ENCODE measurements at regions not wholly inside any gene's neighbourhood (a gene's known extent, or its start where the extent isn't known, plus 50 kb on each side); places are given as distances from the start of the nearest gene placed in this dataset.

- H3K27ac Mint-ChIP-seq (ENCODE audit: low read depth, unreplicated experiment): no peak overlapping the region
- BruUV-seq (replicated peaks): no TSS peak
- peaks cover 14% of the 10 kb centered on the region for H3K27me3 Mint-ChIP-seq (ENCODE audit: insufficient read depth, unreplicated experiment)
- H3K9me3 Mint-ChIP-seq (ENCODE audit: unreplicated experiment): peaks cover 22% of the 10 kb centered on the region
- intact Hi-C loops (cut with micrococcal nuclease): no loop called here
- no peak for TF ChIP-seq CTCF (IDR thresholded peaks at IDR 0.05; ENCODE audit: unreplicated experiment)
- POLR2A ChIA-PET: no interaction called here
- DNase-seq (ENCODE audit: unreplicated experiment): no peak
- peaks cover 4% of the 10 kb centered on the region for H3K36me3 Mint-ChIP-seq (ENCODE audit: insufficient read depth, unreplicated experiment)
- H3K4me1 Mint-ChIP-seq (ENCODE audit: insufficient read depth, unreplicated experiment): no peaks in the 10 kb centered on the region
- CTCF ChIA-PET: interaction anchor here (0.5 kb wide), 1 partner anchor 64 kb away, joined by 4 read pairs; no protein-coding TSS in a partner anchor
- H3K4me3 Mint-ChIP-seq (ENCODE audit: unreplicated experiment): no peak overlapping the region
Measured at GRCh38 chr11:127392575-127392974, 392.0 kb upstream of the KIRREL3 start.

GRCh38 chr11:127390465-127390864 is 389.9 kb upstream of the KIRREL3 start:
- no peak for DNase-seq (ENCODE audit: unreplicated experiment)
- ChIA-PET POLR2A (interaction anchor here (0.7 kb wide), 1 partner anchor 22 kb away, joined by 3 read pairs; no protein-coding TSS in a partner anchor), CTCF (no interaction called here)
- BruUV-seq (replicated peaks): no TSS peak
- no peaks in the 10 kb centered on the region for H3K4me1 Mint-ChIP-seq (ENCODE audit: insufficient read depth, unreplicated experiment)
- H3K9me3 Mint-ChIP-seq (ENCODE audit: unreplicated experiment): peaks cover 19% of the 10 kb centered on the region
- intact Hi-C loops (cut with micrococcal nuclease): no loop called here
- H3K4me3 Mint-ChIP-seq (ENCODE audit: unreplicated experiment): no peak overlapping the region
- no peak overlapping the region for H3K27ac Mint-ChIP-seq (ENCODE audit: low read depth, unreplicated experiment)
- peaks cover 4% of the 10 kb centered on the region for H3K36me3 Mint-ChIP-seq (ENCODE audit: insufficient read depth, unreplicated experiment)
- peaks cover 14% of the 10 kb centered on the region for H3K27me3 Mint-ChIP-seq (ENCODE audit: insufficient read depth, unreplicated experiment)
- TF ChIP-seq CTCF (IDR thresholded peaks at IDR 0.05; ENCODE audit: unreplicated experiment): no peak

GRCh38 chr11:127385071-127385470 is 384.5 kb upstream of the KIRREL3 start:
- intact Hi-C loops (cut with micrococcal nuclease): no loop called here

GRCh38 chr11:127383026-127383425 is 382.5 kb upstream of the KIRREL3 start:
- DNase-seq (ENCODE audit: unreplicated experiment): no peak
- intact Hi-C loops (cut with micrococcal nuclease): no loop called here
- Mint-ChIP-seq H3K36me3 (ENCODE audit: insufficient read depth, unreplicated experiment) (no peaks in the 10 kb centered on the region), H3K4me3 (ENCODE audit: unreplicated experiment) (no peak overlapping the region), H3K9me3 (ENCODE audit: unreplicated experiment) (peaks cover 4% of the 10 kb centered on the region), H3K27ac (ENCODE audit: low read depth, unreplicated experiment) (no peak overlapping the region), H3K4me1 (ENCODE audit: insufficient read depth, unreplicated experiment) (no peaks in the 10 kb centered on the region), H3K27me3 (ENCODE audit: insufficient read depth, unreplicated experiment) (no peaks in the 10 kb centered on the region)
- no TSS peak for BruUV-seq (replicated peaks)
- POLR2A ChIA-PET: no interaction called here
- no peak for TF ChIP-seq CTCF (IDR thresholded peaks at IDR 0.05; ENCODE audit: unreplicated experiment)
- CTCF ChIA-PET: interaction anchor here (0.6 kb wide), 1 partner anchor 661 kb away, joined by 3 read pairs; no protein-coding TSS in a partner anchor

More at GRCh38 chr11:127385071-127385470, 384.5 kb upstream of the KIRREL3 start:
- ChIA-PET CTCF (no interaction called here), POLR2A (no interaction called here)
- no peaks in the 10 kb centered on the region for H3K4me1 Mint-ChIP-seq (ENCODE audit: insufficient read depth, unreplicated experiment)
- no peak for TF ChIP-seq CTCF (IDR thresholded peaks at IDR 0.05; ENCODE audit: unreplicated experiment)
- no peaks in the 10 kb centered on the region for H3K36me3 Mint-ChIP-seq (ENCODE audit: insufficient read depth, unreplicated experiment)
- peaks cover 5% of the 10 kb centered on the region for H3K9me3 Mint-ChIP-seq (ENCODE audit: unreplicated experiment)
- DNase-seq (ENCODE audit: unreplicated experiment): no peak
- H3K27me3 Mint-ChIP-seq (ENCODE audit: insufficient read depth, unreplicated experiment): peaks cover 3% of the 10 kb centered on the region
- H3K27ac Mint-ChIP-seq (ENCODE audit: low read depth, unreplicated experiment): no peak overlapping the region
- H3K4me3 Mint-ChIP-seq (ENCODE audit: unreplicated experiment): no peak overlapping the region
- no TSS peak for BruUV-seq (replicated peaks)

Measured in MCF 10A (cell line).